GM19438 (cell line): ENCODE measurements at regions not wholly inside any gene's neighbourhood (a gene's known extent, or its start where the extent isn't known, plus 50 kb on each side); places are given as distances from the start of the nearest gene placed in this dataset.
"Not testable (repeated sequence)": the region's sequence is repeated elsewhere in the genome, so short reads cannot be mapped to it uniquely, and the experiment has no call there.

ENCODE experiments used
- ATAC-seq: cut with Tn5 transposase; IDR thresholded peaks from one replicate; pipeline ENCODE4 v1.9.1; 2021; ENCODE audit warnings: low read depth; ENCODE audit not compliant: unreplicated experiment

GRCh38 chr2:175690113-175690837 lies 311.8 kb downstream of the LNPK start:
- ATAC-seq, result no peak

- no peak for ATAC-seq
Measured at GRCh38 chr2:175688243-175688642, 313.8 kb downstream of the LNPK start.

- ATAC-seq, result no peak
Measured at GRCh38 chr2:175687465-175687864, 314.6 kb downstream of the LNPK start.

GRCh38 chr2:175686002-175686401 lies 316.1 kb downstream of the LNPK start:
- no peak for ATAC-seq

GRCh38 chr2:175684466-175684865 lies 317.6 kb downstream of the LNPK start:
- no peak for ATAC-seq

- ATAC-seq, result no peak
Measured at GRCh38 chr2:175679728-175680127, 322.3 kb downstream of the LNPK start.

- ATAC-seq, result no peak
Measured at GRCh38 chr2:175679231-175679630, 322.8 kb downstream of the LNPK start.

GRCh38 chr2:175677880-175678279 lies 324.2 kb downstream of the LNPK start:
- ATAC-seq, result no peak

GRCh38 chr2:175676813-175677212 lies 325.3 kb downstream of the LNPK start:
- ATAC-seq, result no peak

GRCh38 chr2:175668804-175669203 lies 333.3 kb downstream of the LNPK start:
- not testable (repeated sequence) for ATAC-seq

- ATAC-seq, result no peak
Measured at GRCh38 chr2:175662335-175662734, 339.7 kb downstream of the LNPK start.

GRCh38 chr2:175648577-175649063 lies 353.4 kb downstream of the LNPK start:
- no peak for ATAC-seq

- no peak for ATAC-seq
Measured at GRCh38 chr2:175647058-175647457, 355.0 kb downstream of the LNPK start.

- no peak for ATAC-seq
Measured at GRCh38 chr2:175640655-175641054, 361.4 kb downstream of the LNPK start.

GRCh38 chr2:175633227-175633626 lies 368.8 kb downstream of the LNPK start:
- no peak for ATAC-seq

GRCh38 chr2:175631245-175631623 lies 370.8 kb downstream of the LNPK start:
- ATAC-seq, result no peak

GRCh38 chr2:175630280-175631244 lies 371.5 kb downstream of the LNPK start:
- no peak for ATAC-seq

- ATAC-seq, result no peak
Measured at GRCh38 chr2:175628243-175628642, 373.8 kb downstream of the LNPK start.

- no peak for ATAC-seq
Measured at GRCh38 chr2:175627405-175627804, 374.7 kb downstream of the LNPK start.

- ATAC-seq, result no peak
Measured at GRCh38 chr2:175626796-175627195, 375.3 kb downstream of the LNPK start.

- no peak for ATAC-seq
Measured at GRCh38 chr2:175624785-175625184, 377.3 kb downstream of the LNPK start.
